ACC112 (cell line): ENCODE measurements at regions not wholly inside any gene's neighbourhood (a gene's known extent, or its start where the extent isn't known, plus 50 kb on each side); places are given as distances from the start of the nearest gene placed in this dataset.
"Not testable (repeated sequence)": the region's sequence is repeated elsewhere in the genome, so short reads cannot be mapped to it uniquely, and the experiment has no call there.

Experiments
- H2AFZ ChIP-seq: fragments of 200-600 bp; sonication (generic); one replicate; pipeline ENCODE4 v1.6.0; 2017; ENCODE audit warnings: antibody characterized with exemption, low read length; ENCODE audit not compliant: unreplicated experiment
- H3K27ac ChIP-seq: fragments of 200-600 bp; sonication (generic); 2 replicates; pipeline ENCODE4 v1.5.1; 2014; ENCODE audit warnings: low read depth, mild to moderate bottlenecking, antibody characterized with exemption, low read length, moderate library complexity
- H3K27me3 ChIP-seq: fragments of 200-600 bp; sonication (generic); 2 replicates; pipeline ENCODE4 v1.6.1; 2014; ENCODE audit warnings: mild to moderate bottlenecking, antibody characterized with exemption, low read length, moderate library complexity, mixed read lengths; ENCODE audit not compliant: insufficient read depth
- H3K36me3 ChIP-seq: fragments of 200-600 bp; sonication (generic); 2 replicates; pipeline ENCODE4 v1.6.1; 2016; ENCODE audit warnings: mild to moderate bottlenecking, antibody characterized with exemption, low read length, moderate library complexity, mixed read lengths; ENCODE audit not compliant: insufficient read depth
- H3K4me1 ChIP-seq: fragments of 200-600 bp; sonication (generic); one replicate; pipeline ENCODE4 v1.6.1; 2016; ENCODE audit warnings: low read length, mixed read lengths; ENCODE audit not compliant: insufficient read depth, unreplicated experiment, control insufficient read depth
- H3K4me3 ChIP-seq: fragments of 200-600 bp; sonication (generic); 2 replicates; pipeline ENCODE4 v1.5.1; 2014; ENCODE audit warnings: mild to moderate bottlenecking, low read depth, low read length
- H3K79me2 ChIP-seq: fragments of 200-600 bp; sonication (generic); one replicate; pipeline ENCODE4 v1.6.0; 2016; ENCODE audit warnings: low read length; ENCODE audit not compliant: control insufficient read depth, unreplicated experiment, insufficient read depth

- H3K27ac ChIP-seq, result no peak overlapping the region
These were observed 79.4 kb downstream of the LUZP4 start for GRCh38 chrX:115368876-115369275.

DNA sequence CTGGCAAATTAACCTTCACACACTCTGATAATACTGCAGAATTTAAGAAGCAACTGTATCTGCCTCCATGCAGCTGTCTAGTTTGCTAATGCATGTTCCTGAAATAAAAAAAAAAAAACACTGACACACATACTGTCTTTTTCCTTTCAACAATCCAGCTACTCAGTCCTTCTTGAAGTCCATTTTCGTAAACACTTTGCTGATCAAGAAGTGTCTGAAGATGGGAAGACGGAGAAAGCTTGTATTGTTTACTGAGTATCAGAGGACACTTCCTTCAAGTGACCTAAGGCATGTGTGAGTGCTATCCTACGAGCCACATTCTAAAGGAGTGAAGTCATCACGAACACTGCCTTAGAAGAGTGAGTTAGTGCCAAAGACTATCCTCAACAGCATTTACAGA, 82.6 kb downstream of the LUZP4 start:
- Histone ChIP-seq H3K27me3 (no peaks in the 10 kb centered on the region), H3K4me3 (peak overlapping the region; percentile 16; the same call in 1 of the 2 replicates), H2AFZ (peak overlapping the region; percentile 61), H3K36me3 (no peaks in the 10 kb centered on the region), H3K4me1 (peaks cover 12% of the 10 kb centered on the region), H3K79me2 (no peaks in the 10 kb centered on the region), H3K27ac (peak overlapping the region; percentile 43)

More at GRCh38 chrX:115368876-115369275, 79.4 kb downstream of the LUZP4 start:
- Histone ChIP-seq H3K4me1 (peaks cover 12% of the 10 kb centered on the region), H3K36me3 (no peaks in the 10 kb centered on the region), H3K79me2 (no peaks in the 10 kb centered on the region), H3K4me3 (no peak overlapping the region), H3K27me3 (no peaks in the 10 kb centered on the region), H2AFZ (no peak overlapping the region)

- Histone ChIP-seq H3K27ac (no peak overlapping the region), H3K79me2 (no peaks in the 10 kb centered on the region), H3K36me3 (no peaks in the 10 kb centered on the region), H3K4me1 (peaks cover 12% of the 10 kb centered on the region), H3K27me3 (no peaks in the 10 kb centered on the region), H2AFZ (no peak overlapping the region), H3K4me3 (no peak overlapping the region)
These were observed 83.8 kb downstream of the LUZP4 start for GRCh38 chrX:115373308-115373707.

DNA sequence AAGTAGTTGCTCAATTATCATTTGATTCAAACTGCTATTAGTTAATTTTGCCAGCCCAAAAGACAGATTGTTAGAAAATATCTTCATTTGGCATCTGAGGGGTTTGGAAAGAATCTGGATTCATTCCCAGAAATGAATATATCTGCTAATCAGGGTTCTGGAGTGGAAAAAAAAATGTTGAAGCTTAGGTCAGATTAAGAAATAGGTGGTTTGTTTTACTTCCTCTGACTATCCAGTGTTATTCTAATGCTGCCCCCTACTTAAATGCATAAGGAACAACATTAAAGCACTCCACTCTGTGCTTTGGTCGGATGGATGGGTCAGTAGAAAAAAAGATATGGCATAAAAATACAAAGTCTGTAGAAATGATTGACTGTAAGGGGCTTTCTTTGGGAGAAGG, 89.0 kb downstream of the LUZP4 start:
- H3K4me3 ChIP-seq, result no peak overlapping the region
- H3K79me2 ChIP-seq, result no peaks in the 10 kb centered on the region
- H3K4me1 ChIP-seq, result no peaks in the 10 kb centered on the region
- H3K27ac ChIP-seq, result no peak overlapping the region
- no peaks in the 10 kb centered on the region for H3K27me3 ChIP-seq
- no peaks in the 10 kb centered on the region for H3K36me3 ChIP-seq
- H2AFZ ChIP-seq, result no peak overlapping the region

DNA sequence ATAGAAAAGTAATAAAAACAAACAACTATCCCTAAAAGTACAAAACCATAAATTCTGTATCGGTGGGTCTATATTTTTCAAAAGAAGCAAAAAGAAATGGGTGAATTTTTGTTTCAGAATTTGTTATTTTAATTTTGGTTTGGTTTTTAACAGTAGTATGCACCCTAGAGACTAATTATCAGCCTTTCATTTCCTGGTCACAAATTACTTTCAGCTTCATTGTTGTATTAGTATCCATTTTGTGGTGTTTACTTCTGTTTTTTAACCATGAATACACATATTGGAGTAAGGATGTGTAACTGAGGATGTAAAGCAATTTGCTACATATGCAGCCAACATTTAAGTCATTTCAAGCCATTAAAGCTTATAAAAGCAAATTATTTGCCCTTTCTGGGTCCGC, 97.8 kb downstream of the LUZP4 start:
- H3K79me2 ChIP-seq, result no peaks in the 10 kb centered on the region
- no peak overlapping the region for H3K27ac ChIP-seq
- H2AFZ ChIP-seq, result no peak overlapping the region
- H3K27me3 ChIP-seq, result no peaks in the 10 kb centered on the region
- no peaks in the 10 kb centered on the region for H3K36me3 ChIP-seq
- no peaks in the 10 kb centered on the region for H3K4me1 ChIP-seq
- no peak overlapping the region for H3K4me3 ChIP-seq

DNA sequence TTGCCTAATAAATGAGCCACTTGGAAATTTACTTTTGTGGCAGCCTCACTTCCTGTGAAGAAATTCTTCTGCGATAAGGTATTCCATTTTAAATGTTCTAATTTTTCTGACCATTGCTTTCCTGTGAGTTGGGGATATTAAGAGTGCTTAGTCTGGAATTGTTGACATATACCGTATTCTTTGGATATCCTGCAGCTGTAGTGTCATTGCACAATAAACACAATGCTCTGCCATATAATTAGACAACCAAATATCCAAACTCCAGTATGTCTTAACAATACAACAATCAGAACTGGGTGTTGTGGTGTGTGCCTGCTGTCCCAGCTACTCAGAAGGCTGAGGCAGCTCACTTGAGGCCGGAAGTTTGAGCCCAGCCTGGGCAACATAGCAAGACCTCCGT, 99.4 kb downstream of the LUZP4 start:
- H3K27me3 ChIP-seq, result no peaks in the 10 kb centered on the region
- H2AFZ ChIP-seq, result no peak overlapping the region
- no peak overlapping the region for H3K27ac ChIP-seq
- H3K36me3 ChIP-seq, result no peaks in the 10 kb centered on the region
- H3K4me3 ChIP-seq, result no peak overlapping the region
- H3K79me2 ChIP-seq, result no peaks in the 10 kb centered on the region
- H3K4me1 ChIP-seq, result peaks cover 8% of the 10 kb centered on the region

- H3K27me3 ChIP-seq, result no peaks in the 10 kb centered on the region
These were observed 100.6 kb downstream of the LUZP4 start for GRCh38 chrX:115390078-115390477.

DNA sequence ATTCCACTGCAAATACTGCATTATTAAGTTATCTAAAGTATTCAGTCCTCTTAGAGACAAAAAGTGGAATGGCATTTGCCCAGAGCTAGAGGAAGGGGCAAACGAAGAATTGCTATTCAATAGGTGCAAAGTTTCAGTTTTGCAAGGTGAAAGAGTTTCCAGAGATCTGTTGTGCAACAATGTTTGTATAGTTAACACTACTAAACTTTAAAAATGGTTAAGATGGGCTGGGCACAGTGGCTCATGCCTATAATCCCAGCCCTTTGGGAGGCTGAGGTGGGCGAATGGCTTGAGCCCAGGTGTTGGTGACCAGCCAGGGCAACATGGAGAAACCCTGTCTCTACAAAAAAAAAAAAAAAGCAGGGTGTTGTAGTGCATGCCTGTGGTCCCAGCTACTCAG, 102.5 kb downstream of the LUZP4 start:
- Histone ChIP-seq H3K27ac (no peak overlapping the region), H3K4me1 (peaks cover 8% of the 10 kb centered on the region), H2AFZ (no peak overlapping the region), H3K4me3 (no peak overlapping the region), H3K36me3 (no peaks in the 10 kb centered on the region), H3K27me3 (no peaks in the 10 kb centered on the region), H3K79me2 (no peaks in the 10 kb centered on the region)

More at GRCh38 chrX:115390078-115390477, 100.6 kb downstream of the LUZP4 start:
- H2AFZ ChIP-seq, result no peak overlapping the region
- no peak overlapping the region for H3K27ac ChIP-seq
- H3K4me3 ChIP-seq, result no peak overlapping the region
- H3K36me3 ChIP-seq, result no peaks in the 10 kb centered on the region
- no peaks in the 10 kb centered on the region for H3K79me2 ChIP-seq
- H3K4me1 ChIP-seq, result peaks cover 8% of the 10 kb centered on the region

- Histone ChIP-seq H2AFZ (no peak overlapping the region), H3K4me1 (peaks cover 8% of the 10 kb centered on the region), H3K36me3 (no peaks in the 10 kb centered on the region), H3K27ac (no peak overlapping the region), H3K4me3 (no peak overlapping the region), H3K27me3 (no peaks in the 10 kb centered on the region), H3K79me2 (no peaks in the 10 kb centered on the region)
These were observed 103.4 kb downstream of the LUZP4 start for GRCh38 chrX:115392871-115393270.

GRCh38 chrX:115393271-115393670, 103.8 kb downstream of the LUZP4 start:
- H2AFZ ChIP-seq, result no peak overlapping the region
- H3K79me2 ChIP-seq, result no peaks in the 10 kb centered on the region
- H3K4me1 ChIP-seq, result peaks cover 8% of the 10 kb centered on the region
- no peak overlapping the region for H3K4me3 ChIP-seq
- H3K27me3 ChIP-seq, result no peaks in the 10 kb centered on the region
- H3K36me3 ChIP-seq, result no peaks in the 10 kb centered on the region
- H3K27ac ChIP-seq, result no peak overlapping the region

GRCh38 chrX:115394806-115395205, 105.3 kb downstream of the LUZP4 start:
- not testable (repeated sequence) for H3K4me1 ChIP-seq, H3K36me3 ChIP-seq, H3K79me2 ChIP-seq, H3K4me3 ChIP-seq, H3K27me3 ChIP-seq, H2AFZ ChIP-seq, H3K27ac ChIP-seq
